ENCODE measurements at regions not wholly inside any gene's neighbourhood (a gene's known extent, or its start where the extent isn't known, plus 50 kb on each side); places are given as distances from the start of the nearest gene placed in this dataset.

GRCh38 chr21:27261676-27262075 lies 294.8 kb upstream of the ADAMTS5 start:
- TF ChIP-seq CTCF (IDR thresholded peaks at IDR 0.05): no peak
- TF ChIP-seq EZH2 (IDR thresholded peaks at IDR 0.05): no peak
